Stomach smooth muscle (tissue), 2 donors: ENCODE measurements at regions not wholly inside any gene's neighbourhood (a gene's known extent, or its start where the extent isn't known, plus 50 kb on each side); places are given as distances from the start of the nearest gene placed in this dataset.

Source experiments
- H3K27ac ChIP-seq: one replicate; pipeline ENCODE4 v1.7.0; 2013; ENCODE audit warnings: mild to moderate bottlenecking, low read length, inconsistent platforms
- H3K27me3 ChIP-seq, 2 donors: one replicate each; pipeline ENCODE4 v1.7.0; 2013; ENCODE audit warnings: low read length in 2 of 2; ENCODE audit not compliant: insufficient read depth in 2 of 2, control insufficient read depth in 1 of 2
- H3K36me3 ChIP-seq, 2 donors: one replicate each; pipeline ENCODE4 v1.7.0; 2013; ENCODE audit warnings: low read length in 2 of 2; ENCODE audit not compliant: control insufficient read depth in 2 of 2, insufficient read depth in 2 of 2
- H3K4me1 ChIP-seq: one replicate; pipeline ENCODE4 v1.7.0; 2013; ENCODE audit warnings: low read length; ENCODE audit not compliant: control insufficient read depth, insufficient read depth
- H3K4me3 ChIP-seq, 2 donors: one replicate each; pipeline ENCODE4 v1.7.0; 2013; ENCODE audit warnings: low read length in 2 of 2
- H3K9ac ChIP-seq, 2 donors: one replicate each; pipeline ENCODE4 v1.7.0; 2013; ENCODE audit warnings: low read length in 2 of 2, mild to moderate bottlenecking in 1 of 2
- H3K9me3 ChIP-seq, 2 donors: one replicate each; pipeline ENCODE4 v1.7.0; 2013; ENCODE audit warnings: low read length in 2 of 2; ENCODE audit not compliant: control insufficient read depth in 2 of 2
- donor health status: healthy.
- donor health status: Pancreatic carcinoma.

DNA sequence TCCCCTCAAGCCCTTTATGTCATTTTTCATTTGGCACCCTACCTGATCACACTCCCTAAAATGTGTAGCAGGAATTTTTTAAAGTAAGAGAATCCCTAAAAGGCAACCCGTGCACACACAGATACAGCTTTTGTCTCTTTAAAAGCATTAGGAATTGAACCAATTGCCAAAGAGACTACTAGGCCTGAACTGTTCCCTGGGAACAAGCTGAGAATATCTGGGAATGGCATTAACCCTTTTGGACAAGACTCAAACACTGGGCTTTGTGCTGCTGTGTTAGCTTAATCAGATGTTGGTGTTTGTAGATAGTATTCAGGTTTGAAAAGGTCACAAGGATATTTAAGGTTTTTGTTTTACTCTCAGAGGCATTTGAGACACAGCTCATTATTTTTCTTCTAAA is 414.4 kb upstream of the PDZRN3 start:
- H3K27me3 ChIP-seq, result no peaks in the 10 kb centered on the region
- H3K36me3 ChIP-seq, result no peaks in the 10 kb centered on the region
- H3K4me1 ChIP-seq, result no peaks in the 10 kb centered on the region
- H3K4me3 ChIP-seq, result no peak overlapping the region
- H3K9me3 ChIP-seq, result no peaks in the 10 kb centered on the region
- no peak overlapping the region for H3K9ac ChIP-seq
- H3K27ac ChIP-seq, result no peak overlapping the region

DNA sequence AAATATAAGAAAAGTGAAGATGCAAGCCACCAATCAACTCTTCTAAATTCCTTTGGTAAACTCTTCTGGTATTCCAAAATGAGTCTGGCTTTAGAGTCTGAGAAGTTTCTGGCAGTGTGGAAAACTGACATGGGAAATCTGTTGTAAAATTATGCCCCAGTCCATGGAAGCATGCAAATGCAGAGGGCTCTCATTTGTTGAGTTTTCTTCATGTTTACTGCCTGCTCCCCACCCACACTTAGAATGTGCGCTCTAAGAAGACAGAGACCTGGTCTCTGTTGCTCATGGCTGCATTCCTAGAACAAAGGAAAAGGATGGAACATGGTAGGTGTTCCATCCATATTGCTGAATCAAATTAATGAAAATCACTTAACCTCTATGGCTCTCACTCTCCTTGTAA is 411.8 kb upstream of the PDZRN3 start:
- Histone ChIP-seq H3K4me3 (no peak overlapping the region), H3K36me3 (no peaks in the 10 kb centered on the region), H3K4me1 (no peaks in the 10 kb centered on the region), H3K27ac (no peak overlapping the region), H3K27me3 (no peaks in the 10 kb centered on the region), H3K9ac (no peak overlapping the region), H3K9me3 (no peaks in the 10 kb centered on the region)

DNA sequence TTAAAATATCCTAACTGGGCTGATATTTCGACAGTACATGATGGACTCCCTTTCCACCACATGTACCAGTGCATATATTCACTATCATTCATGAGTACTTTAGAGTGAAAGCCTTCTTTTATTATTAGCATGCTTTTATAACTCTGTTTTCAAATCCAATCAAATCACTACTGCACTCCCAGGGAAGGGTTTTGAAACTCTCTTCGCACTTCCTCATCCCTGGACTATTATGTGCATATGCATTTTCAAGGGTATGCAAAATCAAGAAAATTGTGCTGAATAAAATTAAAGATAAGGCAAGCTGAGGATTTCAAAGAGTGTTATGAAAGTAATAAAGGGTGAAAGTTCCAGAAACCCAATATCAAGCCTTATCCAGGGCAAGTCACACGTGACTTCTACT is 411.4 kb upstream of the PDZRN3 start:
- H3K4me3 ChIP-seq, result no peak overlapping the region
- no peak overlapping the region for H3K9ac ChIP-seq
- H3K4me1 ChIP-seq, result no peaks in the 10 kb centered on the region
- no peaks in the 10 kb centered on the region for H3K27me3 ChIP-seq
- H3K36me3 ChIP-seq, result no peaks in the 10 kb centered on the region
- no peaks in the 10 kb centered on the region for H3K9me3 ChIP-seq
- H3K27ac ChIP-seq, result no peak overlapping the region

GRCh38 chr3:74033806-74034205 is 409.1 kb upstream of the PDZRN3 start:
- H3K27me3 ChIP-seq, result no peaks in the 10 kb centered on the region
- H3K4me1 ChIP-seq, result no peaks in the 10 kb centered on the region

GRCh38 chr3:74033381-74033780 is 408.6 kb upstream of the PDZRN3 start:
- Histone ChIP-seq H3K9ac (no peak overlapping the region), H3K27ac (no peak overlapping the region), H3K4me3 (no peak overlapping the region), H3K9me3 (peaks cover 0 to 2% of the 10 kb centered on the region in 2 donors), H3K4me1 (no peaks in the 10 kb centered on the region), H3K27me3 (no peaks in the 10 kb centered on the region), H3K36me3 (no peaks in the 10 kb centered on the region)

More at GRCh38 chr3:74033806-74034205, 409.1 kb upstream of the PDZRN3 start:
- Histone ChIP-seq H3K9me3 (peaks cover 0 to 2% of the 10 kb centered on the region in 2 donors), H3K36me3 (no peaks in the 10 kb centered on the region), H3K9ac (no peak overlapping the region), H3K27ac (no peak overlapping the region), H3K4me3 (no peak overlapping the region)

GRCh38 chr3:74027121-74027520 is 402.4 kb upstream of the PDZRN3 start:
- Histone ChIP-seq H3K27ac (no peak overlapping the region), H3K36me3 (no peaks in the 10 kb centered on the region), H3K27me3 (no peaks in the 10 kb centered on the region), H3K9ac (no peak overlapping the region), H3K9me3 (peaks cover 0 to 2% of the 10 kb centered on the region in 2 donors), H3K4me1 (no peaks in the 10 kb centered on the region), H3K4me3 (no peak overlapping the region)

- H3K27me3 ChIP-seq, result no peaks in the 10 kb centered on the region
- no peaks in the 10 kb centered on the region for H3K9me3 ChIP-seq
- H3K27ac ChIP-seq, result no peak overlapping the region
- no peak overlapping the region for H3K4me3 ChIP-seq
- no peaks in the 10 kb centered on the region for H3K4me1 ChIP-seq
- no peak overlapping the region for H3K9ac ChIP-seq
- H3K36me3 ChIP-seq, result no peaks in the 10 kb centered on the region
These were observed 398.7 kb upstream of the PDZRN3 start for GRCh38 chr3:74023395-74023794.

DNA sequence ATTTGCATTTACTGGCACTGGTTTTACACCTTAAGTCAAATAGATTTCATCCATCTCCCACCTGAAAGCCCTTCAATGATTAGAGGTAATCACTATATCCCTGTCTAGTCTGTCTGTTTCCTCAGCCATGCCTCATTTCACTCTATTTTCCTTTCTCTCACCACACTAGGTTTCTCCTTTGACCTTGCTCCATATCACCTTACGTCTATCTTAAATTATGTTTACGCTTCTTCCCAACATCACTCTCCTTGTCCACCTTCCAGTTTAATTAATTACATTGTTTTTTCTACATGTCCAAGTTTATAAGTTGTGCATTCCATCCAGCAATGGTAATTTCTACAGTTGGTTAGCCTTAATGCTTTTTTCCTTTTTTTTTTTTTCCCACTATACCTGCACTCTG is 396.7 kb upstream of the PDZRN3 start:
- Histone ChIP-seq H3K9me3 (no peaks in the 10 kb centered on the region), H3K4me1 (no peaks in the 10 kb centered on the region), H3K27ac (no peak overlapping the region), H3K27me3 (no peaks in the 10 kb centered on the region), H3K9ac (no peak overlapping the region), H3K36me3 (no peaks in the 10 kb centered on the region), H3K4me3 (no peak overlapping the region)

GRCh38 chr3:74009961-74010844 is 385.5 kb upstream of the PDZRN3 start:
- Histone ChIP-seq H3K9ac (no peak overlapping the region), H3K36me3 (no peaks in the 10 kb centered on the region)

GRCh38 chr3:74004386-74004785 is 379.6 kb upstream of the PDZRN3 start:
- H3K4me1 ChIP-seq, result no peaks in the 10 kb centered on the region
- no peak overlapping the region for H3K27ac ChIP-seq
- no peaks in the 10 kb centered on the region for H3K36me3 ChIP-seq
- no peak overlapping the region for H3K4me3 ChIP-seq
- H3K9ac ChIP-seq, result no peak overlapping the region
- H3K27me3 ChIP-seq, result no peaks in the 10 kb centered on the region
- no peaks in the 10 kb centered on the region for H3K9me3 ChIP-seq

More at GRCh38 chr3:74009961-74010844, 385.5 kb upstream of the PDZRN3 start:
- no peak overlapping the region for H3K27ac ChIP-seq
- no peaks in the 10 kb centered on the region for H3K9me3 ChIP-seq
- no peaks in the 10 kb centered on the region for H3K27me3 ChIP-seq
- no peak overlapping the region for H3K4me3 ChIP-seq
- no peaks in the 10 kb centered on the region for H3K4me1 ChIP-seq

DNA sequence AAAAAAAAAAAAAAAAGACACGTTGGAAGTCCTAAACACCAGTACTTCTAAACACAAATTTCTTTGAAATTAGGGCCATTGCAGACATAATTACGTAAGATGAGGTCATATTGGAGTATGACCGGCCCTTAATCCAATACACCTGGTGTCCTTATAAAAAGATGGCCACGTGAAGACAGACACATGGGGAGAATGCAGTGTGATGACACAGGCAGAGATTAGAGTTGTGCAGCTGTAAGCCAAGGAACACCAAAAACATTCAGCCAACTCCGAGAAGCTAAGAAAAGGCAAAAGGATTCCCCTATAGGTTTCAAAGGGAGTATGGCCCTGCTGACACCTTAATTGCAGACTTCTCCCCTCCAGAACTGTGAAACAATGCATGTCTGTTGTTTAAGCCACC is 379.0 kb upstream of the PDZRN3 start:
- Histone ChIP-seq H3K9me3 (no peaks in the 10 kb centered on the region), H3K4me1 (no peaks in the 10 kb centered on the region), H3K27me3 (no peaks in the 10 kb centered on the region), H3K36me3 (no peaks in the 10 kb centered on the region), H3K27ac (no peak overlapping the region), H3K9ac (no peak overlapping the region), H3K4me3 (no peak overlapping the region)
